SU-DHL-6 (cell line): ENCODE measurements at regions not wholly inside any gene's neighbourhood (a gene's known extent, or its start where the extent isn't known, plus 50 kb on each side); places are given as distances from the start of the nearest gene placed in this dataset.

ENCODE experiments used
- EZH2phosphoT487 ChIP-seq: fragments of 200-600 bp; sonication (generic), shearing (Covaris generic); conservative IDR thresholded peaks from 2 replicates; pipeline ENCODE4 v1.6.1; 2018; ENCODE audit warnings: mild to moderate bottlenecking, antibody characterized with exemption, low read length, moderate library complexity, mixed read lengths
- TF ChIP-seq, protein P1 (sequence below): fragments of 200-600 bp; sonication (generic); IDR thresholded peaks from one replicate; pipeline ENCODE4 v1.5.1; 2017; ENCODE audit warnings: antibody characterized with exemption, mild to moderate bottlenecking, low read length, moderate library complexity; ENCODE audit not compliant: insufficient read depth, poor library complexity, severe bottlenecking

DNA sequence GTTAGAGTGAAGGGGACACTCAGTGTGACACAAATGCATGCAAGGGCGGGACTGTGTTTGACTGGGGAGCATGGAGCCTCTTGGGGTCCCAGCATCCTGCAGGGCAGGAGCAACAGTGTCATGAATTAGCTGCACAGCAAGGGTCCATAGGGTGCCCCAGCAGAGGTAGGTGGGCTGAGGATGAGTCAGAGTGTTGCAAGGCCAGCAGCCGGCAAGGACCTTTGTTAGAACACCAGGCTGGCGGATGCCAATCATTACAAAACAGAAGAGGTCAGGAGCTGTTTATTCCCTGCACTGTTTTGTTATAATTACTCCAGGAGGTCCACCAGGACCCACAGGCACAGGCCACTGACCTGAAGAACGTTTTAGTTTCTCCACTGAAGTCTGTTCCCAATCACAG lies 362.2 kb upstream of the DUSP10 start:
- TF ChIP-seq, protein P1, sequence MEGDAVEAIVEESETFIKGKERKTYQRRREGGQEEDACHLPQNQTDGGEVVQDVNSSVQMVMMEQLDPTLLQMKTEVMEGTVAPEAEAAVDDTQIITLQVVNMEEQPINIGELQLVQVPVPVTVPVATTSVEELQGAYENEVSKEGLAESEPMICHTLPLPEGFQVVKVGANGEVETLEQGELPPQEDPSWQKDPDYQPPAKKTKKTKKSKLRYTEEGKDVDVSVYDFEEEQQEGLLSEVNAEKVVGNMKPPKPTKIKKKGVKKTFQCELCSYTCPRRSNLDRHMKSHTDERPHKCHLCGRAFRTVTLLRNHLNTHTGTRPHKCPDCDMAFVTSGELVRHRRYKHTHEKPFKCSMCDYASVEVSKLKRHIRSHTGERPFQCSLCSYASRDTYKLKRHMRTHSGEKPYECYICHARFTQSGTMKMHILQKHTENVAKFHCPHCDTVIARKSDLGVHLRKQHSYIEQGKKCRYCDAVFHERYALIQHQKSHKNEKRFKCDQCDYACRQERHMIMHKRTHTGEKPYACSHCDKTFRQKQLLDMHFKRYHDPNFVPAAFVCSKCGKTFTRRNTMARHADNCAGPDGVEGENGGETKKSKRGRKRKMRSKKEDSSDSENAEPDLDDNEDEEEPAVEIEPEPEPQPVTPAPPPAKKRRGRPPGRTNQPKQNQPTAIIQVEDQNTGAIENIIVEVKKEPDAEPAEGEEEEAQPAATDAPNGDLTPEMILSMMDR: no peak
- TF ChIP-seq EZH2phosphoT487: no peak
